ENCODE measurements at regions not wholly inside any gene's neighbourhood (a gene's known extent, or its start where the extent isn't known, plus 50 kb on each side); places are given as distances from the start of the nearest gene placed in this dataset.

- no peak for DNase-seq (ENCODE audit: low read depth in 2 of 2)
Measured at GRCh38 chr18:68525091-68525490, 189.8 kb downstream of the TMX3 start.

GRCh38 chr18:68520406-68521075, 194.4 kb downstream of the TMX3 start:
- no peak for DNase-seq (ENCODE audit: low read depth in 2 of 2)

- no peak for DNase-seq (ENCODE audit: low read depth in 2 of 2)
Measured at GRCh38 chr18:68519336-68519735, 195.6 kb downstream of the TMX3 start.

DNA sequence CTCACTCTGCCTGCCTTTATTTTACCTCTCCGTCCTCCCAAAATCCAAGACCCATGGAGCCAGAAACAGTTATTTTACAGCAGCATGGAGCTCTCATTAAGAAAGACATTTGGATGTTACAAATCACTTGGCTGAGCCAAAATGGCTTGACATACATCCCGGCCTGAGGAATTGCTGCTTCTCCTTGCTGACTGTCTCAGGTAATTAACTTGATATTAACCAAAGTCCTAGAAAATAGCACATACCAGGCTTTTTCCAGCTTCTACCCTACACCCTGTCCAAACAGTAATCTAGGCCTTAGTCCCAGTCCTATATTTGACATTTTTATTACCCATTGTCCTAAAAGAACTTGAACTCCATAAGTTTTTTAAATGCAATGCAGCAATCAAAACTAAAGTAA, 205.0 kb downstream of the TMX3 start:
- no peak for DNase-seq (ENCODE audit: low read depth in 2 of 2)

- DNase-seq (ENCODE audit: low read depth in 2 of 2) = no peak
Measured at GRCh38 chr18:68507781-68508180, 207.1 kb downstream of the TMX3 start.

DNA sequence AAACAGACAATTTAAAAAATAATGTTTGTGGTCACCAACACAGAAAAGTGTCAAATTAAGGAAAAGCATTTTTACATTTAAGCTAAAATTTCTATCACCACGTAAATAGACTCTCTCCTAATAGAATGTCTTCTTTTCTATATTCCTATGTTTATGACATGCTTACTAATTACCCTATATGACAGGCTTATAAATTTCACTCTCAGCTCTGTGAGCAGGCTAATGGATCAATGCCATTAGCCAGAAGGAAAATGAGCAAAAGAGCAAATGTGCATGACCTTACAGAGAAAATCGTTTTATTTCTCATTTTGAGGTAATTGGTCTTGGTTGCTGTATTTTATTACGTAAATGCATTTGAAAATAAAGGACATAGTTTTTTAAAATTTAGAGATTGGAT, 209.7 kb downstream of the TMX3 start:
- DNase-seq (ENCODE audit: low read depth in 2 of 2) = no peak

- no peak for DNase-seq (ENCODE audit: low read depth in 2 of 2)
Measured at GRCh38 chr18:68504441-68505177, 210.3 kb downstream of the TMX3 start.

- DNase-seq (ENCODE audit: low read depth in 2 of 2) = no peak
Measured at GRCh38 chr18:68500556-68500955, 214.4 kb downstream of the TMX3 start.

DNA sequence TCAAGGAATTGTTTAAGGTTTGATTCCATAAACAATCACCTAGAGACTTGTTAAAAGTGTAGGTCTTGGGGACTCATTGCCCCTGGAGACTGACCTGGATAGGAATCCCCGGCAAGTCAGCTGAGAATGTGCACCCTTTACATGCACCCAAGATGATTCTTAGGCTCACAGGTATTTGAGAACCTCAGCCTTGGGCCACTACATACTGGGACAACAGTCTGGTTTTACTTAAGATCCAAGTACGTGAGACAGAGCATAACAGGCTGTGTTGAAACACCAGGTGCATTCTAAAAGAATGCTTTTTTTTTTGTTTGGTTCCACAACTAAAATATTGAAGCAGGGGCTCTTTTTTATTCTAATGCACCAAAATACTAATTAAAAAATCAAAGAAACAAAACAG, 215.8 kb downstream of the TMX3 start:
- DNase-seq (ENCODE audit: low read depth in 2 of 2) = no peak

GRCh38 chr18:68498636-68499035, 216.3 kb downstream of the TMX3 start:
- no peak for DNase-seq (ENCODE audit: low read depth in 2 of 2)

- DNase-seq (ENCODE audit: low read depth in 2 of 2) = no peak
Measured at GRCh38 chr18:68498185-68498584, 216.7 kb downstream of the TMX3 start.

GRCh38 chr18:68494802-68495581, 219.9 kb downstream of the TMX3 start:
- DNase-seq (ENCODE audit: low read depth in 2 of 2) = no peak

- no peak for DNase-seq (ENCODE audit: low read depth in 2 of 2)
Measured at GRCh38 chr18:68489013-68489792, 225.7 kb downstream of the TMX3 start.

GRCh38 chr18:68484241-68484640, 230.7 kb downstream of the TMX3 start:
- DNase-seq (ENCODE audit: low read depth in 2 of 2) = no peak

GRCh38 chr18:68482815-68483214, 232.1 kb downstream of the TMX3 start:
- DNase-seq (ENCODE audit: low read depth in 2 of 2) = no peak

DNA sequence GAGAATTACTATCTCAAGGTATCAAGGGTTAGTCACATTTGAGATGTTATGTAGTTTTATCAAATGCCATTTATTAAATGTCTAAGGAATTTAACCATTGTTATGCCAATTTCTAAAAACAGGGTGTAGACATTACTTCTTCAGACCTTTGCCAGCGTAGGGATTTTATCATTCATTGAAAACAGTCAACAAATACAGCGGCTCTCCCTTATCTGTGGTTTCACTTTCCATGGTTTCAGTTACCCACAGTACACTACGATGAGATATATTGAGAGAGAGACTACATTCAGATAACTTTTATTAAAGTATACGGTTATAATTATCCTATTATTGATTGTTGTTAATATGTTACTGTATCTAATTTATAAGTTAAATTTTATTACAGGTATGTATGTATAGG, 234.7 kb downstream of the TMX3 start:
- no peak for DNase-seq (ENCODE audit: low read depth in 2 of 2)

DNA sequence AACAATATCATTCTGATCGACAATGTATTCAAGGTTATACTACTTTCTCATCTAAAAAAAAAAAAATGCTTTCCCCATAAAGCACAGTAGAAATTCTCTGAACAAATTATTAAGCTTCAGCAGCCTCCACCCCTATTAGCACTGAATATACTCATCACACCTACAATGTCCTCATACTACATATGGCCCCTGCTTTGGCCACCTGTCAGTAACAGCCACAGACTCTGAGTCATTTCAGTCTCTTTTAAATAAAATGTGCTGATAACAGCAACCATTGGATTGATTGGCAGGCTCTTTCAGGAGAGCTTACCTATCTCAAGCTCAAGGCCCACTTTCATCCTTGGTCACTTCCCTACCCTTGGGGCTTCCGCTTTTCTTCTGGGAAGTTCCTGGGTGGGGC, 236.7 kb downstream of the TMX3 start:
- no peak for DNase-seq (ENCODE audit: low read depth in 2 of 2)

DNA sequence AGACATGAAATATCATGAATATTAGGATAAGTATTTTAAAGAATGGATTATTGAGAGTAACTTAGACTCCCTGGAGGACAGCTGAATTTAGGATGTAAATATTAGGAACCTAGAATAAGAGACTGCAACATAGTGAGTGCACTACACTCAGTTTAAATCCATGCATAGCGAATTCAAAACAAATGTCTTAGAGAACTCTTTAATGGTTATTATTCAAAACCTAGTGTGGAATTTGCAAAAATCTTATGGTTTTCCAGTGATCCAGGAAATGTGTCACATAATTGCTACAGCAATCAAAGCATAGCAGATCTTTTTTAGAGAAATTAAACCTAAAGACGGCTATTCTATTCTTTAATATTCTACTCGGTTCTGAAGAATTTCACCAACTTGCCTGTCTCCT, 239.0 kb downstream of the TMX3 start:
- no peak for DNase-seq (ENCODE audit: low read depth in 2 of 2)

- DNase-seq (ENCODE audit: low read depth in 2 of 2) = no peak
Measured at GRCh38 chr18:68472701-68473295, 242.1 kb downstream of the TMX3 start.

GRCh38 chr18:68469049-68469625, 245.8 kb downstream of the TMX3 start:
- DNase-seq (ENCODE audit: low read depth in 2 of 2) = no peak

DNA sequence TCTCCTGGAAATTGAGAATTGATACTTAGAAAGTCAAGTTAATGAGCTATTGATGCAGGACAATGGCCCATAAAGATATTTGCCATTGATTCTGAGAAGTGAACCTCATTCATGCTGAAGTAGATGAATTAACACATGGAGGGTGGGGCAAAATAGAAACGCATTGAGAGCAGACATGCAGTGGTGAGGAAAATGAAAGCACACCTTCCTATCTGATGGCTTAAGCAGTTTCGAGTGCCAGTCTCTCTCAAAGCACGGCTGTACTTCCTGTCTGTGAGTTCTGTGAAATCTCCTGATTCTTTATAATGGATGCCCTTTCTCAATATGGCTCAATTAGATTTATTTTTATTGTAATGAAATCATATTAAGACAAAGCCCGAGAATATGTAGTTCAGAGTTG, 247.0 kb downstream of the TMX3 start:
- no peak for DNase-seq (ENCODE audit: low read depth in 2 of 2)

Data from stimulated activated CD4-positive, alpha-beta T cell treated with anti-CD3 and anti-CD28 coated beads, Interleukin-4, amount 100 ng/mL, for 48 hours (primary cell).